Activated naive CD4-positive, alpha-beta T cell treated with anti-CD3 and anti-CD28 coated beads, Interleukin-2, amount 10 ng/mL, durations not matched to agents 7 days and 5 days (primary cell): ENCODE measurements at regions not wholly inside any gene's neighbourhood (a gene's known extent, or its start where the extent isn't known, plus 50 kb on each side); places are given as distances from the start of the nearest gene placed in this dataset.

ENCODE experiments used
- CTCF ChIA-PET: fragments of 350-600 bp; sonication (Branson Sonifier 250); formaldehyde crosslinking; loops from one replicate; lab custom pipeline; 2021; ENCODE audit warnings: antibody characterized with exemption; lab: Charles Lee
- DNase-seq: peaks from one replicate; pipeline ENCODE4 v3.0.0-alpha.2; 2020
- H3K27ac Mint-ChIP-seq: one replicate; pipeline ENCODE4 v1.8.0; 2021; ENCODE audit warnings: mild to moderate bottlenecking, moderate library complexity, mixed read lengths
- H3K27me3 Mint-ChIP-seq: one replicate; pipeline ENCODE4 v1.8.0; 2021; ENCODE audit warnings: mild to moderate bottlenecking, mixed read lengths
- H3K36me3 Mint-ChIP-seq: one replicate; pipeline ENCODE4 v1.8.0; 2021; ENCODE audit warnings: mixed read lengths
- H3K4me1 Mint-ChIP-seq: one replicate; pipeline ENCODE4 v1.8.0; 2021; ENCODE audit warnings: mixed read lengths
- H3K4me3 Mint-ChIP-seq: one replicate; pipeline ENCODE4 v1.8.0; 2021; ENCODE audit warnings: mild to moderate bottlenecking, moderate library complexity, mixed read lengths
- H3K9me3 Mint-ChIP-seq: one replicate; pipeline ENCODE4 v1.8.0; 2021; ENCODE audit warnings: mixed read lengths

- H3K36me3 Mint-ChIP-seq, result no peaks in the 10 kb centered on the region
- H3K27me3 Mint-ChIP-seq, result no peaks in the 10 kb centered on the region
- H3K9me3 Mint-ChIP-seq, result peaks cover 3% of the 10 kb centered on the region
- H3K27ac Mint-ChIP-seq, result no peak overlapping the region
- CTCF ChIA-PET, result no interaction called here
- no peak for DNase-seq
- no peak overlapping the region for H3K4me3 Mint-ChIP-seq
- no peaks in the 10 kb centered on the region for H3K4me1 Mint-ChIP-seq
Observed at GRCh38 chr5:97635553-97635952, 452.5 kb upstream of the RIOK2 start.

GRCh38 chr5:97636766-97637165, 453.7 kb upstream of the RIOK2 start:
- Mint-ChIP-seq H3K27me3 (no peaks in the 10 kb centered on the region), H3K4me1 (no peaks in the 10 kb centered on the region), H3K4me3 (no peak overlapping the region), H3K27ac (no peak overlapping the region), H3K9me3 (no peaks in the 10 kb centered on the region), H3K36me3 (no peaks in the 10 kb centered on the region)
- CTCF ChIA-PET, result no interaction called here
- no peak for DNase-seq

- DNase-seq, result no peak
- no peak overlapping the region for H3K4me3 Mint-ChIP-seq
- CTCF ChIA-PET, result no interaction called here
- no peaks in the 10 kb centered on the region for H3K27me3 Mint-ChIP-seq
- H3K27ac Mint-ChIP-seq, result no peak overlapping the region
- no peaks in the 10 kb centered on the region for H3K36me3 Mint-ChIP-seq
- no peaks in the 10 kb centered on the region for H3K9me3 Mint-ChIP-seq
- no peaks in the 10 kb centered on the region for H3K4me1 Mint-ChIP-seq
Observed at GRCh38 chr5:97641081-97641480, 458.0 kb upstream of the RIOK2 start.

- Mint-ChIP-seq H3K36me3 (no peaks in the 10 kb centered on the region), H3K27me3 (no peaks in the 10 kb centered on the region), H3K27ac (no peak overlapping the region), H3K4me3 (no peak overlapping the region), H3K9me3 (no peaks in the 10 kb centered on the region), H3K4me1 (no peaks in the 10 kb centered on the region)
- no peak for DNase-seq
- CTCF ChIA-PET, result no interaction called here
Observed at GRCh38 chr5:97644206-97644605, 461.2 kb upstream of the RIOK2 start.

GRCh38 chr5:97644896-97645295, 461.8 kb upstream of the RIOK2 start:
- Mint-ChIP-seq H3K36me3 (no peaks in the 10 kb centered on the region), H3K4me3 (no peak overlapping the region), H3K4me1 (no peaks in the 10 kb centered on the region), H3K9me3 (no peaks in the 10 kb centered on the region), H3K27ac (no peak overlapping the region), H3K27me3 (no peaks in the 10 kb centered on the region)
- CTCF ChIA-PET, result no interaction called here
- no peak for DNase-seq

GRCh38 chr5:97657239-97657638, 474.2 kb upstream of the RIOK2 start:
- H3K4me3 Mint-ChIP-seq, result no peak overlapping the region
- no peaks in the 10 kb centered on the region for H3K9me3 Mint-ChIP-seq
- DNase-seq, result no peak
- no peak overlapping the region for H3K27ac Mint-ChIP-seq
- H3K36me3 Mint-ChIP-seq, result no peaks in the 10 kb centered on the region
- no peaks in the 10 kb centered on the region for H3K27me3 Mint-ChIP-seq
- CTCF ChIA-PET, result no interaction called here
- H3K4me1 Mint-ChIP-seq, result no peaks in the 10 kb centered on the region

- Mint-ChIP-seq H3K27ac (no peak overlapping the region), H3K9me3 (no peaks in the 10 kb centered on the region), H3K27me3 (no peaks in the 10 kb centered on the region), H3K4me1 (no peaks in the 10 kb centered on the region), H3K36me3 (no peaks in the 10 kb centered on the region), H3K4me3 (no peak overlapping the region)
- no peak for DNase-seq
- CTCF ChIA-PET, result no interaction called here
Observed at GRCh38 chr5:97658116-97658900, 475.3 kb upstream of the RIOK2 start.

- CTCF ChIA-PET, result no interaction called here
- Mint-ChIP-seq H3K9me3 (no peaks in the 10 kb centered on the region), H3K36me3 (no peaks in the 10 kb centered on the region), H3K27ac (no peak overlapping the region), H3K4me3 (no peak overlapping the region), H3K4me1 (no peaks in the 10 kb centered on the region), H3K27me3 (no peaks in the 10 kb centered on the region)
- DNase-seq, result no peak
Observed at GRCh38 chr5:97666783-97667182, 483.7 kb upstream of the RIOK2 start.

GRCh38 chr5:97670447-97670846, 487.4 kb upstream of the RIOK2 start:
- Mint-ChIP-seq H3K9me3 (no peaks in the 10 kb centered on the region), H3K4me1 (no peaks in the 10 kb centered on the region), H3K36me3 (no peaks in the 10 kb centered on the region), H3K27ac (no peak overlapping the region), H3K4me3 (no peak overlapping the region), H3K27me3 (no peaks in the 10 kb centered on the region)
- no peak for DNase-seq
- CTCF ChIA-PET, result no interaction called here

- no peaks in the 10 kb centered on the region for H3K27me3 Mint-ChIP-seq
- CTCF ChIA-PET, result no interaction called here
- H3K9me3 Mint-ChIP-seq, result peaks cover 5% of the 10 kb centered on the region
- H3K4me1 Mint-ChIP-seq, result no peaks in the 10 kb centered on the region
- no peak overlapping the region for H3K27ac Mint-ChIP-seq
- DNase-seq, result no peak
- H3K4me3 Mint-ChIP-seq, result no peak overlapping the region
- H3K36me3 Mint-ChIP-seq, result no peaks in the 10 kb centered on the region
Observed at GRCh38 chr5:97676608-97677007, 493.6 kb upstream of the RIOK2 start.

GRCh38 chr5:97694091-97694490, 511.0 kb upstream of the RIOK2 start:
- Mint-ChIP-seq H3K4me3 (no peak overlapping the region), H3K27ac (no peak overlapping the region), H3K9me3 (no peaks in the 10 kb centered on the region), H3K27me3 (no peaks in the 10 kb centered on the region), H3K36me3 (no peaks in the 10 kb centered on the region), H3K4me1 (no peaks in the 10 kb centered on the region)
- no peak for DNase-seq
- CTCF ChIA-PET, result no interaction called here

- Mint-ChIP-seq H3K4me1 (no peaks in the 10 kb centered on the region), H3K36me3 (no peaks in the 10 kb centered on the region), H3K27me3 (no peaks in the 10 kb centered on the region), H3K9me3 (no peaks in the 10 kb centered on the region), H3K27ac (no peak overlapping the region), H3K4me3 (no peak overlapping the region)
- CTCF ChIA-PET, result no interaction called here
- DNase-seq, result no peak
Observed at GRCh38 chr5:97714424-97714823, 531.4 kb upstream of the RIOK2 start.

GRCh38 chr5:97726106-97726505, 543.1 kb upstream of the RIOK2 start:
- no peaks in the 10 kb centered on the region for H3K4me1 Mint-ChIP-seq
- CTCF ChIA-PET, result no interaction called here
- H3K27ac Mint-ChIP-seq, result no peak overlapping the region
- no peak overlapping the region for H3K4me3 Mint-ChIP-seq
- H3K9me3 Mint-ChIP-seq, result peaks cover 3% of the 10 kb centered on the region
- DNase-seq, result no peak
- H3K27me3 Mint-ChIP-seq, result no peaks in the 10 kb centered on the region
- H3K36me3 Mint-ChIP-seq, result no peaks in the 10 kb centered on the region

GRCh38 chr5:97728920-97729319, 545.9 kb upstream of the RIOK2 start:
- CTCF ChIA-PET, result no interaction called here
- H3K27ac Mint-ChIP-seq, result no peak overlapping the region
- H3K36me3 Mint-ChIP-seq, result no peaks in the 10 kb centered on the region

GRCh38 chr5:97729938-97730337, 546.9 kb upstream of the RIOK2 start:
- CTCF ChIA-PET, result no interaction called here
- H3K4me3 Mint-ChIP-seq, result no peak overlapping the region
- H3K36me3 Mint-ChIP-seq, result no peaks in the 10 kb centered on the region
- DNase-seq, result no peak
- H3K9me3 Mint-ChIP-seq, result no peaks in the 10 kb centered on the region
- H3K4me1 Mint-ChIP-seq, result no peaks in the 10 kb centered on the region
- H3K27ac Mint-ChIP-seq, result no peak overlapping the region
- no peaks in the 10 kb centered on the region for H3K27me3 Mint-ChIP-seq

More at GRCh38 chr5:97728920-97729319, 545.9 kb upstream of the RIOK2 start:
- no peaks in the 10 kb centered on the region for H3K4me1 Mint-ChIP-seq
- no peak for DNase-seq
- H3K9me3 Mint-ChIP-seq, result no peaks in the 10 kb centered on the region
- H3K4me3 Mint-ChIP-seq, result no peak overlapping the region
- H3K27me3 Mint-ChIP-seq, result no peaks in the 10 kb centered on the region
